ENCODE measurements at regions not wholly inside any gene's neighbourhood (a gene's known extent, or its start where the extent isn't known, plus 50 kb on each side); places are given as distances from the start of the nearest gene placed in this dataset.

DNA sequence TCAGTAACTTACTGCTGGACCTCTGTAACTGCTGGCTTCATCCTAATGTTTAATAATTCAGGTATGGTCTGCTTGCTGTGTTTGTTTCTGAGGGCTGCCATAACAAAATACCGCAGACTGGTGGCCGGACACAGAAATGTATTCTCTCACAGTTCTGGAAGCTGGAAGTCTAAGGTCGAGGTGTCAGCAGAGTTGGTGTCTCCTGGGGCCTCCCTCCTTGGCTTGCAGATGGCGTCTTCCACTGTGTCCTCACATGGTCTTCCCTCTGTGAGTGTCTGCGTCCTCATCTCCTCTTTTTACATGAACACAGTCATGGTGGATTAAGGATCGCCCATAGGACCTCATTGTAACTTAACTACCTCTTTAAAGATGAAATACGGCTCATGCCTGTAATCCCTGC is 389.7 kb upstream of the JARID2 start:
- TF ChIP-seq, protein P1, sequence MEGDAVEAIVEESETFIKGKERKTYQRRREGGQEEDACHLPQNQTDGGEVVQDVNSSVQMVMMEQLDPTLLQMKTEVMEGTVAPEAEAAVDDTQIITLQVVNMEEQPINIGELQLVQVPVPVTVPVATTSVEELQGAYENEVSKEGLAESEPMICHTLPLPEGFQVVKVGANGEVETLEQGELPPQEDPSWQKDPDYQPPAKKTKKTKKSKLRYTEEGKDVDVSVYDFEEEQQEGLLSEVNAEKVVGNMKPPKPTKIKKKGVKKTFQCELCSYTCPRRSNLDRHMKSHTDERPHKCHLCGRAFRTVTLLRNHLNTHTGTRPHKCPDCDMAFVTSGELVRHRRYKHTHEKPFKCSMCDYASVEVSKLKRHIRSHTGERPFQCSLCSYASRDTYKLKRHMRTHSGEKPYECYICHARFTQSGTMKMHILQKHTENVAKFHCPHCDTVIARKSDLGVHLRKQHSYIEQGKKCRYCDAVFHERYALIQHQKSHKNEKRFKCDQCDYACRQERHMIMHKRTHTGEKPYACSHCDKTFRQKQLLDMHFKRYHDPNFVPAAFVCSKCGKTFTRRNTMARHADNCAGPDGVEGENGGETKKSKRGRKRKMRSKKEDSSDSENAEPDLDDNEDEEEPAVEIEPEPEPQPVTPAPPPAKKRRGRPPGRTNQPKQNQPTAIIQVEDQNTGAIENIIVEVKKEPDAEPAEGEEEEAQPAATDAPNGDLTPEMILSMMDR (IDR thresholded peaks at IDR 0.05) = no peak
- DNase-seq (ENCODE audit: low spot score) (no peak), ATAC-seq (ENCODE audit: low FRiP score) (no peak)

DNA sequence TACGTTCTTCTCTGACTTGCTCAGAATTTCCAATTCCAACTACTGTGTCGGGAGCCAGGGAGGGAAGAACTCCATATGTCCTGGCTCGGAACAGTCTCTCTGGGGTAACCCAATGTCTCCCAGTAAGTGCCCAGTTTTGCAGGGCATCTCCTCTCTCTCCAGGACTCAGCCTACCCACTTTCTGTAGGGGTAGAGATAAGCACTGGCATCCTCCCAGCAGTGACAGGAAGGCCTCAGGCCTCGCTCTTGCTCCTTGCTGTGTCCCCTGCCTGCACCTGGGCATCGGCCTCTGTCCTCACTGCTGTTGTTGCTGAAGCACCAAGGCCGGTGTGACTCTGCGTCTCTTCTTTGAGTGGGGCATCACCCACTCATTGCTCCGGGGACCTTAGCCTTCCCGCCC is 388.9 kb upstream of the JARID2 start:
- TF ChIP-seq, protein P1 (IDR thresholded peaks at IDR 0.05) = no peak
- no peak for ATAC-seq (ENCODE audit: low FRiP score)
- no peak for DNase-seq (ENCODE audit: low spot score)

GRCh38 chr6:14857501-14857900 is 388.4 kb upstream of the JARID2 start:
- TF ChIP-seq, protein P1 (IDR thresholded peaks at IDR 0.05) = no peak
- DNase-seq (ENCODE audit: low spot score) = no peak
- ATAC-seq (ENCODE audit: low FRiP score) = peak; percentile 24

DNA sequence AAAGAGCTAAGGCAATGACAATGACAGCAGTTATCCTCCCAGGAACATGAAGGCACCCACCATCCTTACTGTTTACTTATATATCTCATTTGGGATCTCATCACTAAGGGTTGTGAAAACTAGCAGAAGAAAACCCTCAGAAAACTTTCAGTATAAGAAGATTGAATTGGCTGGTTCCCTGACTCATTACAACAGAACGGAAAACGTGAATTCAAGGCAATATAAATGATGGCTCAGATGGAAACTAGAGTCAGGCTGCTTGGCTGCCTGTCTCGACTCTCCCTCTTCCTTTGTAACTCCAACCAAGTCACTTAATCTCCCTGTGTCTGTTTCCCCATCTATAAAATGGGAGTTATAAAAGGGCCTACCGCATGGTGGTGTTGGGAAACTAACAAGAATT is 387.1 kb upstream of the JARID2 start:
- ATAC-seq (ENCODE audit: low FRiP score) = no peak
- no peak for DNase-seq (ENCODE audit: low spot score)
- TF ChIP-seq, protein P1 (IDR thresholded peaks at IDR 0.05) = no peak

GRCh38 chr6:14860774-14861173 is 385.1 kb upstream of the JARID2 start:
- ATAC-seq (ENCODE audit: low FRiP score) = no peak
- TF ChIP-seq, protein P1 (IDR thresholded peaks at IDR 0.05) = no peak
- no peak for DNase-seq (ENCODE audit: low spot score)

GRCh38 chr6:14861491-14861943 is 384.4 kb upstream of the JARID2 start:
- DNase-seq (ENCODE audit: low spot score) = no peak
- ATAC-seq (ENCODE audit: low FRiP score) = no peak
- TF ChIP-seq, protein P1 (IDR thresholded peaks at IDR 0.05) = no peak

DNA sequence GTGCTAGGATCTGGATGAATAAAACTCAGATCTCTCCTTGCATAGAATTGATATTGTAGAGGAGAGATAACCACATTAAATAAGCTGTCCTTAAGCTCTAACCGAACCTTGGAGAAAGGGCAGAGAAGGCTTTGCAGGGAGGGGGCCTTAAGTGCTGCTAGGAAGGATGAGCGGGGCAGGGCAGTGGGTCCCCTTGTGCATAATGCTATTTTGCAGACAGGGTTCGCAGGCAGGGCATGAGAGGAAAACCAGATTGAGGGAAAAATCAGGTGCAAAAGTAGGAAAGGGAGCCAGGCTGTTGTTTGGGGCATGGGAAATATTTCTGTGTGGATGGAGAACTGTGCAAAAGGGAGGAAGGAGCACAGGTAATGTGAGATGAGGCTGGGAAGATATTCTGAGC is 383.0 kb upstream of the JARID2 start:
- ATAC-seq (ENCODE audit: low FRiP score) = no peak
- DNase-seq (ENCODE audit: low spot score) = no peak
- TF ChIP-seq, protein P1 (IDR thresholded peaks at IDR 0.05) = no peak

Data from omental fat pad (tissue), 3 donors.